GM19025 (cell line): ENCODE measurements at regions not wholly inside any gene's neighbourhood (a gene's known extent, or its start where the extent isn't known, plus 50 kb on each side); places are given as distances from the start of the nearest gene placed in this dataset.

Source experiments
- ATAC-seq: cut with Tn5 transposase; IDR thresholded peaks from one replicate; pipeline ENCODE4 v1.9.1; 2021; ENCODE audit warnings: mild to moderate bottlenecking, low read depth, moderate library complexity; ENCODE audit not compliant: unreplicated experiment

DNA sequence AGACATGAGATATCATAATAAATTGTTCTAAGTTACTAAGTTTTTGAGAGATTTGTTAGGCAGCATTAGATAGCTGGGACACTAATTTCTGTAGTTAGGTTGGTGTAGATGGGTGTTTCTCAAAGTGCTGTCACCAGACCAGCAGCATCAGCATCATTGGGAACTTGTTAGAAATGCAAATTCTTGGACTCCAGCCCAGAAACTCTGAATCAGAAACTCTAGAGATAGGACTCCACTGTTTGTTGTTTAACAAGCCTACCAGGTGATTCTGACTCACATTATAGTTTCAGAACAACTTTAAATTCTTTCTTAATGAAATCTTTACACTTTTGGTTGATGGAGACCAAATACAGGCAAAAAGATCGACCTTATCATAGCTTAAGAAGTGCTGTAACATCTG lies 173.7 kb downstream of the PABPC4L start:
- ATAC-seq = no peak

DNA sequence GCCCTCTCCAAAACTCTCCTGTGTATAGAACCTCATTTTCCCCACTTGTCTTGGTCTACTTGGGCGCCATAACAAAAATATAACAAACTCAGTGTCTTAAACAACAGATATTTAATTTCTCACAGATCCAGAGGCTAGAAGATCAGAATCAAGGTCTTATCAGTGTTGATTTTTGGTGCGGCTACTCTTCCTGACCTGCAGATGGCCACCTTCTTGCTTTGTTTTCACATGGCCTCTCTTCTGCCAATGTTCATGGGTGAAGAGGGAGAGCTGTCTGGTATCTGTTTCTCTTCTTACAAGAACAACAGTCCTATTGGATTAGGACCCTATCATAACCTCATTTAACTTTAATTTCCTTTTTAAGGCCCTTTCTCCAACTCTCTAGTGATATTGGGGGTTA lies 177.3 kb downstream of the PABPC4L start:
- no peak for ATAC-seq

DNA sequence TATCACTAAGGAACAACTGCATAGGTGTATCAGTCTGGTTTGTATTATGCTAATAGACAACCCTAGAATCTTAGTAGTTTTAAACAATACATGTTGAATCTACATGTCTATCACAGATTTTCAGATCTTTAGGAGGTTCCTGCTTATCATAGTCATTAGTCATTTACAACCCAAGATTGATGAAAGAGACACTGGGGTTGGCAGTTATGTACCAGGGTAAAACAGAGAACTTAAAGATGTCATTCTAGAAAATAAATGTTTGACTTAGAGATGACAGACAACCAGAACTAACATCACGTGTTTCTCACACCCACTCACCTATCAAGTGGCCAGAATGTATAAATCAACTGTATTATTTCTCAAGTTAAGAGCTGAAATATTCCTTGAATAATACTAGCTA lies 181.9 kb downstream of the PABPC4L start:
- ATAC-seq = no peak

DNA sequence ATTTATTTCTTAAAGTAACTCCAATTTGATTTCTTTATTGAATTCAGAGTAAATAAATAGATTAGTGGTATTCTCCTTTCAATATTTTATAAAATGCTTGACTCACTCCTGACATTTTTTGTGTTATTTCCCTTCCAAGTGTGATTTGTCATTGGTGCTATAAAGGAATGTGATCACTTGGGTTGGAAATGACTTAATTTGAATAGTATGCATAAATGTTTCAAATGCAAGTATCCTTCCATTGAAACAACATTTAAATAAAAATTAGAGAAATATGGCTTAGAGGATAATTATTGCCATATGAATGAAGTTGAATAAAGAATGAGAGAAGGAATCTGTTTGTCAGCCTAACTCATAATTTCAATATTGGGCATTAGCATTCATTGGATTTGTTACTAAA lies 182.7 kb downstream of the PABPC4L start:
- no peak for ATAC-seq

DNA sequence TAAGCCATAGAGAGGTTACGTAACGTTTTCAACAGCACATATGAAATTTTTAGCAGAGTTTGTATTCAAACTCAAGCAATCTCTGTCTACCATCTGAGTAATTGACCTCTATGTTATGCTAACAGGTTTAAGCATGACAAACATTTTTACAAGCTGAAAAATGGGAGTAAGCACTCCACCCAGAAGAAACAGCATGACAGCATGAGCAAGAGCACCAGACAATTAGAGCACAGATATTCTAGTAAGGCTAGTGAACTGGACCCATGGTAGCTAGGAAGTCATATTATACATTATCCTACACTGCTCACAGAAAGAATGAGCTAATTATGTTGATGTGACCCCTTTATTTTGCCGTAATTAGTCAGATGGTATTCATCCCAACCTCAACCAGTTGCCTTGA lies 200.5 kb downstream of the PABPC4L start:
- no peak for ATAC-seq

DNA sequence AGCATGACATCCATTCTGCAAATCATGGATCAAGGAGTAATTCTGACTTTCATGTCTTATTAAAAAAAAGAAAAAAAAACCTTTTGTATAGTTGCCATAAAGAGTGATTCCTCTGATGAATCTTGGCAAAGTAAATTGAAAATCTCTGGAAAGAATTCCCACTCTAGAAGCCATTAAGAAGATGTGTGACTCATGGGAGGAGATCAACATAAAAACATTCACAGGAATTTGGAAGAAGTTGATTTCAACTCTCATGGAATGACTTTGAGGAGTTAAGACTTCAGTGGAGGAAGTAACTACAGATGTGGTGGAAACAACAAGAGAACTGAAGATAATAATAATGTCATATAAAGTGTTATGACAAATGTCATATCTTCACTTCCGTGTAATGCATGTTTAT lies 204.2 kb downstream of the PABPC4L start:
- no peak for ATAC-seq

DNA sequence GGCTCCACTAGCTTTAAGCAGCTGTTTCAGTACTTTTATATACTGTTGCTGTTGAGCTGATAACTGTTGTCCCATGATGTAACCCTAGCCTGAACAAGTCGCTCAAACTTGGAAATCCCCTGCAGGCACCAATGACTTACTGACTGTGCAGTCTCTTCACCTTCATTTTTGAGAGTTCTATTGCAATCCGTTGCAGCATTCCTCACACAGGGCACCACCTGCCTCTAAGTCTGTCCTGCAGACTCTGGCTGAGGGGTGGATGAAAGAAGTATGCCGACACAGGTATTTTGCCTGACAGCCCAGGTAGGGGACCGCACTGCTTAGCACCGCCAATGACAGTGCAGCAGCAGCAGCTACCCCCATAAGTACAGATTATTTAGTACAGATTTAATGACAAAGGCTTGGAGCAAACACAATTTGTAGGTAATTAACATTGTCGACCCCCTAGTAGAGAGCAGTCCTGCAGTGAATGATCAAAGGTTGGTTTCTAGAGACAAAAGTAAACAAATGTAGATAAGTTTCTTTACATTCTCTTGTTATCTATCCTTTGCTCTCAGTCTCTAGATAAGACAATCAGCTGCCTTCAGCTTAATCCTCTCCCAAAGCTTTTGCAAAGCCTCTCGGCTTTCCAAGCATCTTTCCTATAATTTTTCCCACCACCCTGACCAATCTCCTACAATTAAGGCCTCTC lies 205.0 kb downstream of the PABPC4L start:
- no peak for ATAC-seq

DNA sequence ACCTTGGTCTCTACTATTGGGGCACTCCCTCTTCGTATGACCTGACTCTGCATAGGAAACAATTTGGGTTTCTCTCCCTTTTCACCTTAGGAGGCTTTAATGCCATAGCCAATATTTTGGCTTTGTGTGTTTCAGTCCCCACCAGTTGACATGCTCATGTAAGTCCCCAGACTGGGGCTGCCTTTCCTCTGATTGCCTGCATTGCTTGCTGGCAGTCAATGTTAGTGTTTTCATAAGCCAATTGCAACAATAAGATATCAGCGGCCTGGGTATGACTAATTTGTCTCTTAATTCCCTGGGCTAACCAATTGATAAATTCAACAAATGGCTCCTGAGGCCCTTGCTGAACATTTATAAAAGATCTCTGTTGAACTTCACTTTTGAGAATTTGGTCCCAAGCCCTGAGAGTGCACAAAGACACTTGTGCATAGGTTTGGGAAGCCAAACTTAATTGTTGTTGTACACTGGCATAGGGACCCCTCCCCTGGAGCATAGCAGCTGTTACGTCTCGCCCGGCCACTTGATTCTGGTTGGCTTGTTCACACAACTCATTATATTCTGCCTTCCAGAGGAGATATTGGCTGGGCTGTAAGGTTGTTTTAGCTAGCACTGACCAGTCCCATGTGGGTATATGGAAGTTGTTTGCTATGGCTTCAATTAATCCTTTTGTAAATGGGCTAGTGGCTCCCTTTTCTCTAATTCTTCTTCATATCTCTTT lies 206.2 kb downstream of the PABPC4L start:
- ATAC-seq = no peak

DNA sequence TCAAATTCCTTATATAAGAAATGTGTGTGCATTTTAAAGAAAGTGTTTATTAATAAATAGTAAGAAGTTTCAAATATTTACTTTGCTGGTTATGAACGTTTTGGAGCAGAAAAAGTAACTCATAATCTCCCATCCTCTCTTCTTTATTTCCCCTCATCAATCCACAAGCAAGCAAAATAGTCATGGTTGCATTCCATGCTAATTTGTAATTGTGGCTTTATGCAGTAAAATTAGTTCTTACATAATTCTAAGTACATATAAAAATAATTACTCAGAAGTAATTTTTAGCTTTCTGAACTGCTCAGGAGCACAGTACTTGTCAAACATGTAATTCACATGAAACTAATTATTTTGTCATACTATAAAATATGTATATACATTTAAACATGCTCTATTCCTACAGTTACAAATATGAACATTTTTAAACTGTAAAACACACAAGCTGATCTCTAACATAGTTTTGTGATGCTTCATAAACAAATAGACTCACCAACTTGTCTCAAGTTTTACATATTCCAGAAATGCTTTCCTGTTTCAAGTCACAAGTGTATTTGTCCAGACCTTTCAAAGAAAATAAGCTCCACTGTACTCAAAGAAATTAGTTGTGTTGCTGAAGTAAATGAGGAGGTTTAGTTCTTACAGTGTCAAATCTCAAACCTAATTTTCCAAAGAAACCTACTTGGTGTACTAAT lies 218.9 kb downstream of the PABPC4L start:
- no peak for ATAC-seq

DNA sequence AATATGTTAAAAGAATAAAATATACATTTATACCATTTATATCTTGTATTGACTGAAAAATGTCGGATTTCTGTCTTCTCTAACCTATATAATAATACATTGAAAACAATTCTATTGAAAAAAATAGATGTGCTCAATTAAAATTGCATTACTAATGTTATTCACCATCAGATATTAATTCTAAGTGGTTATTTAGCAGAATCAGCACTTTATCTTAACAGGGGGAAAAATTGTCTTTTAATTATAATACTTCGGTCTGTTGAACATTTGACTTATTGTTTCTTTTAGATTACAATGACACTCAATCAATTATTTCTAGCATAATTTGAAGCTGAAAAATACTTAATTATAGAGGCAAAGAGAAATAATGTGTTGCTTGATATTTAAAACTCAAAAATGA lies 220.3 kb downstream of the PABPC4L start:
- ATAC-seq = no peak

DNA sequence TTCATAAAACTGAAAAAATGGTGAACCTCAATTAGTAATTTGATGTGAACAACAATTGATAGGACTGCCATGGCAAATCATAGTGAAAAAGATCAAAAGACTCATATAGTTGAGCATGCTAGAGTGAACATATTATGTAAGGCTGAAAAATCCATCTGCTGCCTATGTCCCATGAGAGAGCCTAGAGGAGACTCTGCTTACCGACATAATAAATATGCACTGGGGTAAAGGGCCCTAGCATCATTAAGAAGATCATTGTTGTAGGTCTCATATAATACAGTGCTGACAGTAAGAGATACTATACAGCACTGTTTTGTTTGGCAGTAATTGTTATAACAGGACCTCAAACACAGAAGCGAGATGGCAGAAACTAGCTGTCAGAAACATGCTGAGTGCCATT lies 229.0 kb downstream of the PABPC4L start:
- no peak for ATAC-seq

DNA sequence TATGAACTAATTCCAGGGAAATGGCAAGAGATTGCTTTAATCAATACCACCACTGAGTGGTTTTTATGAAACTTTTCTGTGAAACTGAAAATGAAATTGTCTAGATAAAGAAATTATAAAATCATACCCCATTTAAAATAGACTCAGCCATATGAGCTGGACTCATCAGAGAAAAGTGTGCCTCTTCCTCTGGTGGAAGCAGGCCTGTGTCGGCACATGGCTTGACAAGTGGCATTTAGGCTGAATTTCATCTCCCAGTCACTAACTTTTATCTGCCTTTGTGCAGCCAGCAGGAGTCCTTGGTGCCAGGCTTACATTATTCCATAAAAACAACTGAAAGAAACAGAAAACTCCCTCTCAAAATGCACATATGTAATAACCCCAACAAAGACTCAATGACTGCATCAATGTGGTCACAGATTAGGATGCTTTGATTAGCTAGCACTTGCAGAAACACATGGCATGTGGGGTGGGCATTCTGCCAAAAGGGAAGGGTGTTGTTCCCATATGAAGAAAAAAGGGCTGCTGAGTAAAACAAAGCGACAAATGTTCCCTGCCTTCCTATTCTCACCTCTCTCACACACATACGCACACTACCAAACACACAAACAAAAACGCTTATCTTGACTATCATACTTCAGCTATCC lies 232.3 kb downstream of the PABPC4L start:
- ATAC-seq = no peak

DNA sequence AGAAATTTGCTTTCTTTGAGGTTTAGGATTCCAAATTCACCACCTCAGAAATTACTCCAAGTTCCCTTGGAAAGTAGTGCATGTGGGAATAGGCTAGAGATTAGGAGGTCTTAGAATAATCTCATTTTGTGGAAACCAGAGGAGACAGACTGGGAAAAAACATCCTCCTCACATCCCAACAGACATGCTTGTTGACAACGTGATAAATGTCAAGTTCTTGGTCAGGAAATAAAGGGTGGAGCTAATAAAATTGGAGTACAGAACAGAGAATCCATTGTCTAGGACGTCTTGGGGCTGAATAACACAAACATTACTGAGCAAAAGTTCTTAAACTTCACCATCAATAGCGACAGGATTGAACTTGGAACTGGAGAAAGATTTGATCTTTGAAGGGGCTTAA lies 233.4 kb downstream of the PABPC4L start:
- no peak for ATAC-seq

DNA sequence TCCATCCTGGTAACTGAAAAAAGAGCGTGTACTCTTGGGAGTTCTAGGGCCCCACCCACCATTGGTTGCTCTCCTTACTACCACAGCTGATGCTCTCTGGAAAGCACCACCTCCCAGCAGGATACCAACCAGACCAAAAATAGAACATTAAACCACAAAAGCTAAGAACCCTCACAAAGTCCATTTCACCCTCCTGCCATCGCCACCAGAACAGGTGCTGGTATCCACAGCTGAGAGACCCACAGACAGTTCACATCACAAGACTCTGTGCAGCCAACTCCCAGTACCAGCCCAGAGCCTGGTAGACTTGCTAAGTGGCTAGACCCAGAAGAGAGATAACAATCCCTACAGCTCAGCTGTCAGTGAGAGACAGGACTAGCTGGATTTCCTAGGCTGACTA lies 240.6 kb downstream of the PABPC4L start:
- no peak for ATAC-seq

DNA sequence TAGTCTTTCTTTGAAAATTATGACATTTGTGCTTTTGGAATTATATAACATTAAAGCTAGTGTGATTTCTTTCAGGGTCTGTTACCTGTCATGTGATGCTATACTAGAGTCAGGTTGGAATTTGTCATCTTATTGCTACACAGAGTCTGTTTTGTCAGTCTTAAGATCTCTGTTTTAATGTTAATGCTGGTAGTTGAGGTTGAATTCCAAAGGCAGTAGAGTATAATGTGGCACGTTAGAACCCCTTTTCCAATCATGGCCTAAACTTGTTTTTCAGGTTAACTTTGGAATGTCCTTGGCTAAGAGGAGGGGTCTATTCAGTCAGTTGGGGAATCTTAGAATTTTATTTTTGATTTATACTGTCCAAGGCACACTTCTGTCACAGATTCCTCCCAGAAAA lies 258.5 kb downstream of the PABPC4L start:
- ATAC-seq = no peak

DNA sequence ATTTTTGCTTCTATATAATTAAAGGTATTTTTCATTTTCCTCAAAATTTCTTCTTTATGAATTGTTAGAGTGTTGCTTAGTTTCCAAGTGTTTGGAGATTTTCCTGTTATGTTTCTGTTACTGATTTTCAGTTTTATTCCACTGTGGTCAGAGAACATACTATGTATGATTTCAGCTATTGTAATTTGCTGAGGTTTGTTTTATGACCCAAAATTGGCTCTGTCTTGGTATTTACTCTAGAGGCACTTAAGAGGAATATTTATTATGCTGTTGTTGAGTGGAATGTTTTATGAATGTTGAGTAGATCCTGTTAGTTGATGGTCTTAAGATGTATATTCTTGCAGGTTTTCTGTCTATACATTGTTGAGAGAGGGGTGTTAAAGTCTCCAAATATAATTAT lies 263.5 kb downstream of the PABPC4L start:
- no peak for ATAC-seq

DNA sequence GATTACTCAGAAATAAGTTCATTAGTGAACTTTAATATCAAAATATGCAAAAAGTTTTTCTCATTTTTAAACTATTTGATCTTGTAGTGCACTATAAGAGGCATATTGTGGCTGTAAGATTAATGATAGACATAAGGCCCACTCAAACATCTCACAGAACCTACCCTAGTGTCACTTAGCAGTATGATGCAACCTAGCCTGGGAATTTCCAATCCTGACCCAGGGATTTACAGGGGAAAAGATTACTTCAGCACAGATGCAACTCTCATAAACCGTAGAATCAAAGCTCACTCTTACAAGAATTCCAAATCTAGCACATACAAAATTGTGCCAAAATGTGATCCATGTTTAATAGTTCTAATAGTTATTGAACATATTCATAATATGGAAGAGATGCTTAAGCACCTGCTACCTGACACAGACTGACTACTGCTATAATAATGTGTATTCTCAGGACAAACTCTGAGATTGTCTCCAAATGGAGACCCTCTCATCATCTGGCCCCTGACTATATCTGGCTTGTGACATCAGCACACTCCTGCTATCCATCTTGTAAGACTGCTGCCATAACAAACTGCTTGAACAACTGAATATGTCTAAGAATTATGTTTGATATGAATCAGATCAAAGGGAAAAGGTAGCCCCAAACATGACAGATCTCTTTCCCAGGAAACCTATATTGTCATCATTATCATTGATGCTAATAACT lies 271.9 kb downstream of the PABPC4L start:
- no peak for ATAC-seq

DNA sequence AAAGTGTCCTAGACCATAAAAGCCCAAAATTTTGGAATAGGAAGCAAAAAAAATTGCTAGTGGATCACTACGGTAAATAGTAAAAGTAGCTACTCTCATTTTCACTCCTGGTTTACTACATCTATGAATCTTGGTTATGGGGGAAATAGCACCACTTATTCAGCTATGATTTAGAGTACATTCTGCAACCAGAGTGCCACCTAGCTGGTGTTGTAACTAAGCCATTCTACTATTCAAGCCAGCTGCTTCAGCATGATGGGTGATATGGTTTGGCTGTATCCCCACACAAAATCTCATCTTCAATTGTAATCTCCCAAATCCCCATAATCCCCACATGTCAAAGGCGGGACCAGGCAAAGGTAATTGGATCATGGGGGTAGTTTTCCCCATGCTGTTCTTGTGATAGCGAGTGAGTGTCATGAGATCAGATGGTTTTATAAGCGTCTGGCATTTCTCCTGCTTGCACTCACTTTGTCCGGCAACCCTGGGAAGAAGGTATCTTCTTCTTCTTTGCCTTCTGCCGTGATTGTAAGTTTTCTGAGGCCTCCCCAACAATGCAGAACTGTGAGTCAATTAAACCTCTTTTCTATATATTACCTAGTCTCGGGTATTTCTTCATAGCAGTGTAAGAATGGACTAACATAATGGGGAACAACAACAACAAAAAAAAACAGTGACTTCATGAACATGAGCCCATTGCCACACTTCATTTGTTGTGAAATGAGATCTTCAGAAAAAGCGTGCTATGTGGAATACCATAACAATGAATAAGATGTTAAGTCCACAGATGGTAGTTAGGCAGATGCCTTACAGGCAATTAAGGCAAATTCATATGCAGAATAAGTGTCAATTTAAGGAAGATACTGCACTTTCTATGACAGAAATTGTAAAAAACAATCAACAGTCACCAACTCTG lies 280.1 kb downstream of the PABPC4L start:
- no peak for ATAC-seq

DNA sequence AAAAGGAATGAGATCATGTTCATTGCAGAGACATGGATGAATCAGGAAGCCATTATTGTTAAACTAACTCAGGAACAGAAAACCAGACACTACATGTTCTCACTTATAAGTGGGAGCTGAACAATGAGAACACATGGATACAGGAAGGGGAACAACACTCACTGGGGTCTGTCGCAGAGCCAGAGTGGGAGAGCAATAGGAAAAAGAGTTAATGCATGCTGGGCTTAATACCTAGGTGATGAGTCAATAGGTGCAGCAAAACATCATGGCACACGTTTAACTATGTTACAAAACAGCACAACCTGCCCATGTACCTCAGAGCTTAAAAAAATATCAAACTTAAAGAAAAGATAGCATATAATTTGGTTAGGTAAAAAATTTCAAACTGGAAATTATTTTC lies 281.4 kb downstream of the PABPC4L start:
- ATAC-seq = no peak

DNA sequence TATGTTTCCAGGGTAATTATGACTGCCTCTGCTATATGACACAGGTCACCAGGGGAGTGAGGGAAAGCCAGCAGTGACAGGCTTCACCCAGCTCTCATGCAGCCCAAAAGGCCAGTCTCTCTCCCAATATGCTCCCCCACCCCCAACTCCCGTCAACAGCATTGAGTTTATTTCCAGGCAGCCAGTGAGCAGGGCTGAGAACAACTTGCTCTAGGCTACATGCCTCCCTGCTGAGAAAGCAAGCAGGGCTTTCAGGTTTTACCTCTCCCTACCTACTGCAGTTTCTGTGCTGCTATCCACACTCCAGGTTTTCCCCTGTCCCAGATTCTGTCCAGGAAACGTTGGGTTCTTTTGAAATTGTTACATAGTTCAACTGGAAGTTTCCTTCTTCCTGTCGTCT lies 291.4 kb downstream of the PABPC4L start:
- ATAC-seq = no peak
